ENCODE measurements at regions not wholly inside any gene's neighbourhood (a gene's known extent, or its start where the extent isn't known, plus 50 kb on each side); places are given as distances from the start of the nearest gene placed in this dataset.

GRCh38 chr15:29208836-29209235, 60.8 kb downstream of the NSMCE3 start:
- DNase-seq (ENCODE audit: low read depth), result no peak

GRCh38 chr15:29208352-29208751, 61.3 kb downstream of the NSMCE3 start:
- peak; percentile 38 for DNase-seq (ENCODE audit: low read depth)

- DNase-seq (ENCODE audit: low read depth), result no peak
These were observed 61.9 kb downstream of the NSMCE3 start for GRCh38 chr15:29207758-29208108.

GRCh38 chr15:29207027-29207757, 62.4 kb downstream of the NSMCE3 start:
- no peak for DNase-seq (ENCODE audit: low read depth)

GRCh38 chr15:29205186-29205585, 64.4 kb downstream of the NSMCE3 start:
- DNase-seq (ENCODE audit: low read depth), result no peak

GRCh38 chr15:29204369-29204755, 65.3 kb downstream of the NSMCE3 start:
- DNase-seq (ENCODE audit: low read depth), result no peak

DNA sequence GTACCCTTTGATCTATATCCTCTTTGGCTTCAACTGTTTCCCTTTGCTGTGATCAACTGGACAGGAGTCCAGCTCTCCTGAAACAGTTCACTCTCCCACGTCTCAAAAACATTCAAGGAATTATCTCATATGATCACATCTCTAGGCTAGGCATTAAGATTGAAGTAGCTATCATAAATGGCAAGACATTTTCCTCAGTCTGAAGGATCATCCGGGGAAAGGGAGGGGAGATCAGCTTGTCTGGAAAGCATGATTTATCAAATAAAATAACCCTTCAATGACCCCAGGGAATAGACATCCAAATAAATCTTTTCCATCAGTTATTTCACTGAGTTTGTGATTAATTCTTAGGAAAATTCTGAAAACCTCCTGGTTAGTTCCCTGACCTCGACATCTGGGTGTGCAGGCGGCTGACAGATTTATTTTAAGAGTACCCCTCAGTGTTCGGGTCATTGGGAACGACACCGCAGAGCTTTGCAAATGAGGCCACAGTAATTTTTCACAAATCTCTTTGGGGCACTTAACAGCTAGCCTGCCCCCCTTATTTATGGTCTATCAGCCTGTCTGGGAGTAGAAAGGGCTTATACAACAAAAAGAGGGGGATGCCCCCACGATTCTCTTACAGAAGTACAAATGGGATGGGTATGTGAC, 65.8 kb downstream of the NSMCE3 start:
- DNase-seq (ENCODE audit: low read depth), result no peak

DNA sequence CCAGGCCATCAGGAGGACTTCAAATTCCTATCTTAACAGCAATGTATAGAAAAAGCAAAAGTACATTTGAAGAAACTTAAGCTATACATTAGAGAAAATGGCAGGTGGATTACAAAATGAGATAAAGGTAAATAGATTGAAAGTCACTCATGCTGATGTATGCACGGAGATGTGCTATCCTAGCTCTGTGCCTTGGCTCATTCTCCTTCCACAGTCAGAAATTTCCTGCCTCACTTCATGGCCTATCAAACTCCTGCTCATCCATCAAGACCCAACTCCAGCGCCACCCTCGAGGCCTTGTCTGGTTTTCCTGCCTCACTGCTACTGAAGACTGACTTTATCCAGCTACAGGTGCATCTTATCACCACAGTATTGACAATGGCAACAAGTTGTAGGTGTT, 72.9 kb downstream of the NSMCE3 start:
- no peak for DNase-seq (ENCODE audit: low read depth)

GRCh38 chr15:29196290-29196689, 73.3 kb downstream of the NSMCE3 start:
- DNase-seq (ENCODE audit: low read depth), result no peak

- DNase-seq (ENCODE audit: low read depth), result no peak
These were observed 74.8 kb downstream of the NSMCE3 start for GRCh38 chr15:29194866-29195265.

GRCh38 chr15:29183071-29183831, 86.4 kb downstream of the NSMCE3 start:
- DNase-seq (ENCODE audit: low read depth), result peak; percentile 56

DNA sequence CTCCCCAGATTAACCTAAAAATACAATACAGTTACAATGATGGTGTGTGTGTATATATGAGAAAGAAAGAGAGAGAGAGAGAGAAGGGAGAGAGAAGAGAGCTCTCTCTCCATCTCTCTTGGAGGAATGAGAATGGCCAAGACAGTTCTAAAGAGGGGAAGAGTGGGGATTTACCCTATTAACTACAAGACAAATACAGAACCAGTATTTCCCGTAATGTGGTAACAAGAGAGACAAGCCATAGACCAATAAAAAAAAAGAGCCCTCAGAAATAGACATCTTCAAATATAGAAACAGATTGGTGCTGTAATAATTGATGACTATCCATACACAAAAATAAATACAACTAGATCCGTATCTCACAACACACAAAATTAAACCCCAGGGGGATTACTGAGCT, 87.0 kb downstream of the NSMCE3 start:
- DNase-seq (ENCODE audit: low read depth), result no peak

DNA sequence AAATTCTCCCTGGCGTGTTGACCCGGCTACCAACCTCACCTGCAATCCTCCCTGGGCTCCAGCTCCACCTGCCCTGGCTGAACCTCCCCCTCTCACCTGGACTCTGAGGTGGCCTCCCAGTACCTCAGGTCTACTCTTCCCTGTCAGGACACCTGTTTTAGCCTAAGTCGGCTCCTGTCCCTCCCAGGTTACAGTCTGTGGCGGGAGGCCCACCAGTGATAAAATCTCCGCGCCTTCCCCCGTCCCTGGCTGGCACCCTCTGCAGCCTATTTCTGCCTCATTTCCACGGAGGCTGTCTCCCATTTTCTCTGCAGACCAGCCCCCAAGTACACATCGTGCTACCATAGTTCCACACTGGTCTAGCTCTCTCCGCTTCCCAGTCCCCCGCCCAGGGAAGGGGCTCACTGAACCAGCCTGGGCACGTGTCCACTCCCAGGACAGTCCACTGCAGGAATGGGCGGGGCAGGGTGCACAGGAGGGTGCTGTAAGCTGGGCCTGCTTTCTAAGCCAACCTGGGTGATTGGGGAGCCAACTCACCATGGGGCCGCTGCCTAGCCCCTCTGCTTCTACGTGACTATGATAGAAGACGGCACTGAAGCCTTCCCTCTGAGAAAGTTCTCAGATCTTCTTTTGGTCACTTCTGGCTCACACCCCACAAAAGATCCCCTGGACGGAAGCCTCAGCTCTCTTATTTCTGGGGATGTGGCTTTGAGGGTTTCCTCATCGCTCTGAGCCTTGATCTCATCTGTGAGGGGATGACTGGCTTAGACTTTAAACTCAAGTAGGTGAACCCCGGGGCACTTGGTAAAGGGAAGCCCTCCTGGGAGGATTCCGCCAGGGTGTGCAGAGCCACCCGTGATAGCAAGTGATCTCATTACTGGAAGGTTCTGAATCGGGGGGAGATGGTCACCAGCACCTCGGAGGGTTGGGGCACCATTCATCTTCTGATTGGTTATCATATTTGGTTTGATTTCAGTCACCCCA, 96.6 kb downstream of the NSMCE3 start:
- no peak for DNase-seq (ENCODE audit: low read depth)

DNA sequence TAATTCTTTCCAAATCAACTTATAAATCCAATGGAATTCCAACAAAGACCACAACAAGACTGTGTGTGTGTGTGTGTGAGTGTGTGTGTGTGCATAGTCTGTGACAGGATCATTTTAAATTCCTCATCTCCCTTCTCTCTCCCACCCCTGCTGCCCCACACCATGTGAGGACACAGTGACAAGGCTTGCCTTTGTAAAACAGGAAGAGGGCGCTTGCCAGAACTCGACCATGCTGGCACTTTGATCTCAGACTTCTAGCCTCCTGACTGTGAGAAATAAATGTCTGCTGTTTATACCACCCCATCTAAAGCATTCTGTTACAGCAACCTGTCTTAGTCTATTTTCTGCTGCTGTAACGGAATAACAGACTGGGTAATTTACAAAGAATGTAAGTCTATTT, 99.1 kb downstream of the NSMCE3 start:
- no peak for DNase-seq (ENCODE audit: low read depth)
